ENCODE measurements at regions not wholly inside any gene's neighbourhood (a gene's known extent, or its start where the extent isn't known, plus 50 kb on each side); places are given as distances from the start of the nearest gene placed in this dataset.

DNA sequence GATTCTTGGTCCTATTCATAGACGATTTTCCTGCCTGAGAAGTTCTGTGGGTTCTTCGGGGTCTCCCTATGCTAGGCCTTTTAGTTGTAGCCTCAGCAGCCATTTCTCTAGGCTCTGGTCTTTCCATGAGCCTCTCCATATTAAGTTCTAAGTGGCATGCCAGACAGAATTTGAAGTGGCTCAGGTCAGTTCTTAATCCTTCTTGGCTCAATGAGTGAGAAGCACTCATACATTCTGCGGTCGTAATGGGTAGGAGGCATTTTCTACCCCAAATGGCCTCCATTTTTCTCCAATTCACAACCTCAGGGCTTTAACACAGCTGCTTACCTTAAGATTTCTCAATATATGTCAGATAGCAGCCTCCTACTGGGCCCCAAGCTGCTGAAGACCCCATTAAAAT is 405.3 kb upstream of the GALNT5 start:
- no peaks in the 10 kb centered on the region for H3K9me3 ChIP-seq (ENCODE audit: control insufficient read depth in 2 of 2, low read length in 2 of 2)
- no peak overlapping the region for H3K4me3 ChIP-seq (ENCODE audit: low read depth, low read length)
- DNase-seq, result no peak
- no peak for ATAC-seq (ENCODE audit: low read depth in 2 of 2)
- no peaks in the 10 kb centered on the region for H3K27me3 ChIP-seq (ENCODE audit: control insufficient read depth, insufficient read depth, low read length)
- Mint-ChIP-seq H3K9me3 (peaks cover 0 to 2% (median 0%) of the 10 kb centered on the region in 7 donors), H3K4me1 (no peaks in the 10 kb centered on the region), H3K27me3 (no peaks in the 10 kb centered on the region), H3K27ac (no peak overlapping the region), H3K4me3 (no peak overlapping the region), H3K36me3 (no peaks in the 10 kb centered on the region)
- no peaks in the 10 kb centered on the region for H3K36me3 ChIP-seq (ENCODE audit: control insufficient read depth, insufficient read depth, low read length)
- no peaks in the 10 kb centered on the region for H3K4me1 ChIP-seq (ENCODE audit: control insufficient read depth, insufficient read depth, low read length, poor library complexity, severe bottlenecking)
- no peak overlapping the region for H3K27ac ChIP-seq (ENCODE audit: insufficient read depth, low read length, poor library complexity, severe bottlenecking)

DNA sequence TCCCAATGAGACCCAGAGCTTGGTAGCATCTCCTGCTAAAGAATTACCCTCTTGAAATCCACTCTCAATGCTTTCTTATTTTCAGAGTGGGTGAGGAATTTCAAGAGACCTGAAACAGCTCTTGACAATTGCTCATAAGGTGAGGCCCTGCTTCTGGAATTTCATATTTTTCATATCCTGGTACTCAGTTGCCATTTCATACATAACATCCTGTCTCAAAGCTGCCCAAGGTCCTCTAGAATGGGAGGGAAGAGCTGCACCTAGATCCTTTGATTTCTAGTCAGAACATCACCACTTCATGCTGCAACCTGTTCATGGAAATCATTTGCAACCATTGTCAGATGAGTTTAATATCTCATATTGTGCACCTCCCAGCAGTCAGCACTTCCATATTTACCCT is 404.8 kb upstream of the GALNT5 start:
- Mint-ChIP-seq H3K4me3 (no peak overlapping the region), H3K36me3 (no peaks in the 10 kb centered on the region), H3K4me1 (no peaks in the 10 kb centered on the region), H3K27me3 (no peaks in the 10 kb centered on the region), H3K27ac (no peak overlapping the region), H3K9me3 (peaks cover 0 to 2% (median 0%) of the 10 kb centered on the region in 7 donors)
- no peak overlapping the region for H3K27ac ChIP-seq (ENCODE audit: insufficient read depth, low read length, poor library complexity, severe bottlenecking)
- no peak overlapping the region for H3K4me3 ChIP-seq (ENCODE audit: low read depth, low read length)
- no peaks in the 10 kb centered on the region for H3K36me3 ChIP-seq (ENCODE audit: control insufficient read depth, insufficient read depth, low read length)
- no peaks in the 10 kb centered on the region for H3K4me1 ChIP-seq (ENCODE audit: control insufficient read depth, insufficient read depth, low read length, poor library complexity, severe bottlenecking)
- no peaks in the 10 kb centered on the region for H3K9me3 ChIP-seq (ENCODE audit: control insufficient read depth in 2 of 2, low read length in 2 of 2)
- DNase-seq (no peak), ATAC-seq (ENCODE audit: low read depth in 2 of 2) (no peak)
- H3K27me3 ChIP-seq (ENCODE audit: control insufficient read depth, insufficient read depth, low read length), result no peaks in the 10 kb centered on the region

DNA sequence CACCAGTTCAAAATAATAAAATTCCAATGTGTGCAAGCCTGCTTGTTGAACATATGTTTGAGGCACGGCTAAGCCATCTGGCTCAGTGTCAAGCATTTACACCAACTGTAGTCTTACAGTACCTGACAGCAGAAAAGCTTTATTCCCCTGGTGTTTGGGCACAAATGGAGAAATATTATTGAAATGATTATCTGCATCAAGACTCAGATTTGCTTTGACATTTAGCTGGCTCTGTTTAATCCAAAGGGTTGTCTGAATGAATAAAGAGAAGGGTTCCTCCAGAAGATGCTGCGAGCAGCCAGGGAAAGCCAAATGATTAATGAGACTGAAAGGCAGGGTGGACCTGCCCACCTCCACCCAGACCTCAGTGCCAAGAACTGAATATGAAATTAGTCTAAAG is 393.2 kb upstream of the GALNT5 start:
- Mint-ChIP-seq H3K36me3 (no peaks in the 10 kb centered on the region), H3K4me3 (no peak overlapping the region), H3K27me3 (peaks cover 18% of the 10 kb centered on the region), H3K27ac (no peak overlapping the region), H3K4me1 (no peaks in the 10 kb centered on the region), H3K9me3 (peaks cover 0 to 2% (median 0%) of the 10 kb centered on the region in 7 donors)
- Histone ChIP-seq H3K9me3 (ENCODE audit: control insufficient read depth in 2 of 2, low read length in 2 of 2) (no peaks in the 10 kb centered on the region), H3K36me3 (ENCODE audit: control insufficient read depth, insufficient read depth, low read length) (no peaks in the 10 kb centered on the region), H3K4me3 (ENCODE audit: low read depth, low read length) (no peak overlapping the region), H3K27me3 (ENCODE audit: control insufficient read depth, insufficient read depth, low read length) (peaks cover 5% of the 10 kb centered on the region), H3K27ac (ENCODE audit: insufficient read depth, low read length, poor library complexity, severe bottlenecking) (no peak overlapping the region), H3K4me1 (ENCODE audit: control insufficient read depth, insufficient read depth, low read length, poor library complexity, severe bottlenecking) (no peaks in the 10 kb centered on the region)
- no peak for DNase-seq
- no peak for ATAC-seq (ENCODE audit: low read depth in 2 of 2)

DNA sequence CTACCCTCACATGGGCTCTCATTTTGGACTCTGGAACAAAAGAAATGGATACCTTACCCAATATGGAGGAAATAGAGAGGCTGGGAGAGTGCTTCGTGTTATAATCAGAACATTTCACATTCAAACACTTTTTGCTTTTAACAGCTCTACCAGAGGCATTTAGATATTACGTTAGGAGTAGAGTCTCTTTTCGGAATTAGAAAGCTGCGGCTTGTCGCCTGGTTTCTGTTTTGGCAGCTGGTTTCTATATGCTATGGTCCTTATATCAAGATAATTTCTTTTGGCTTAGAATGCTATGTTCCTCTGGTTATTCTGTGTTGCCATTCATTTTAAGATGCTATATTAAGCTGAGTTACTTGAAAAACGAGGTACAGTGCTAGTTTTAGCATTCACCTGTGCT is 392.8 kb upstream of the GALNT5 start:
- Mint-ChIP-seq H3K36me3 (no peaks in the 10 kb centered on the region), H3K4me1 (no peaks in the 10 kb centered on the region), H3K27me3 (peaks cover 18% of the 10 kb centered on the region), H3K4me3 (no peak overlapping the region), H3K9me3 (peaks cover 0 to 2% (median 0%) of the 10 kb centered on the region in 7 donors), H3K27ac (no peak overlapping the region)
- H3K27me3 ChIP-seq (ENCODE audit: control insufficient read depth, insufficient read depth, low read length), result peaks cover 5% of the 10 kb centered on the region
- DNase-seq (no peak), ATAC-seq (ENCODE audit: low read depth in 2 of 2) (no peak)
- H3K4me3 ChIP-seq (ENCODE audit: low read depth, low read length), result no peak overlapping the region
- H3K36me3 ChIP-seq (ENCODE audit: control insufficient read depth, insufficient read depth, low read length), result no peaks in the 10 kb centered on the region
- no peaks in the 10 kb centered on the region for H3K9me3 ChIP-seq (ENCODE audit: control insufficient read depth in 2 of 2, low read length in 2 of 2)
- no peaks in the 10 kb centered on the region for H3K4me1 ChIP-seq (ENCODE audit: control insufficient read depth, insufficient read depth, low read length, poor library complexity, severe bottlenecking)
- no peak overlapping the region for H3K27ac ChIP-seq (ENCODE audit: insufficient read depth, low read length, poor library complexity, severe bottlenecking)

DNA sequence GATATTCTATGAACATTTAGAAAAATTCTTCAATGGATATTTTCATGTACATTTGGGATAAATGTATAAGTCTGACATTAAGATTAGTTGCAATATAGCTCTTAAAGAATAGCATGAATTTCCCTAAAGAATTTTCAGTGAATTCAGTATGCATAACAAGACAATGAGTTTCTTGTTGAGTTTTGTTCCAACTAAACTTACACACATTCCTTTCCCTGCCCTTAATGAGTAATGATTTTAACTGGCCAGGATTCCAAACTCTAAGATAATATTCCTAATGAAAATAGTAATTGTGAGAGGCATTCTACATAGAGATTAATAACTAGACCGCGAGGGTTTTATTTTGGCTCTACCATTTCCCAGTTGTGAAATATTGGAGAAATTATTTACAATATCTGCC is 390.3 kb upstream of the GALNT5 start:
- Mint-ChIP-seq H3K4me3 (no peak overlapping the region), H3K27ac (no peak overlapping the region), H3K36me3 (no peaks in the 10 kb centered on the region), H3K9me3 (peaks cover 0 to 2% (median 0%) of the 10 kb centered on the region in 7 donors), H3K4me1 (no peaks in the 10 kb centered on the region), H3K27me3 (peaks cover 18% of the 10 kb centered on the region)
- H3K27me3 ChIP-seq (ENCODE audit: control insufficient read depth, insufficient read depth, low read length), result peaks cover 3% of the 10 kb centered on the region
- no peaks in the 10 kb centered on the region for H3K9me3 ChIP-seq (ENCODE audit: control insufficient read depth in 2 of 2, low read length in 2 of 2)
- DNase-seq (no peak), ATAC-seq (ENCODE audit: low read depth in 2 of 2) (no peak)
- no peak overlapping the region for H3K27ac ChIP-seq (ENCODE audit: insufficient read depth, low read length, poor library complexity, severe bottlenecking)
- H3K4me3 ChIP-seq (ENCODE audit: low read depth, low read length), result no peak overlapping the region
- no peaks in the 10 kb centered on the region for H3K4me1 ChIP-seq (ENCODE audit: control insufficient read depth, insufficient read depth, low read length, poor library complexity, severe bottlenecking)
- H3K36me3 ChIP-seq (ENCODE audit: control insufficient read depth, insufficient read depth, low read length), result no peaks in the 10 kb centered on the region

DNA sequence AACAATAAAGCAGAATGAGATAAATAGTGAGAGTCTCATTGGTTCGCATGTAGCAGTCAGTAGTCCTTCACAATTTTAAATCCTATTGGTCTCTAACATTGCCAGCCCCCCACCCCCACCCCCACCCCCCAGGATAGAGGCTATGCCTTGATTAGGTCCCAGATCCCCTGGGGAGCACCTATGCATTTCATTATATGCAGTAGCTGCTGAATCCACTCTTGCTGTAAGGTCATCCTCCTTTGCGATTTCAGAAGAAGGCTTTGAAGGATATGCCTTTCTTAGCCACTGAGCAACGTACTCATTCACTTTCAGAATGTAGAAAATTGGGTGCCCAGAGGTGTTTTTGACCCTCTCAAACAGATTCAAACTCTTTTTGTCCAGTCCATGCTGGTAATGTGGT is 382.8 kb upstream of the GALNT5 start:
- H3K27ac ChIP-seq (ENCODE audit: insufficient read depth, low read length, poor library complexity, severe bottlenecking), result no peak overlapping the region
- no peaks in the 10 kb centered on the region for H3K9me3 ChIP-seq (ENCODE audit: control insufficient read depth in 2 of 2, low read length in 2 of 2)
- DNase-seq, result no peak
- H3K4me1 ChIP-seq (ENCODE audit: control insufficient read depth, insufficient read depth, low read length, poor library complexity, severe bottlenecking), result no peaks in the 10 kb centered on the region
- Mint-ChIP-seq H3K9me3 (peaks cover 0 to 1% (median 0%) of the 10 kb centered on the region in 7 donors), H3K4me3 (no peak overlapping the region), H3K36me3 (no peaks in the 10 kb centered on the region), H3K4me1 (no peaks in the 10 kb centered on the region), H3K27me3 (peaks cover 4% of the 10 kb centered on the region), H3K27ac (no peak overlapping the region)
- ATAC-seq (ENCODE audit: low read depth in 2 of 2), result no peak
- H3K4me3 ChIP-seq (ENCODE audit: low read depth, low read length), result no peak overlapping the region
- H3K27me3 ChIP-seq (ENCODE audit: control insufficient read depth, insufficient read depth, low read length), result no peaks in the 10 kb centered on the region
- no peaks in the 10 kb centered on the region for H3K36me3 ChIP-seq (ENCODE audit: control insufficient read depth, insufficient read depth, low read length)

DNA sequence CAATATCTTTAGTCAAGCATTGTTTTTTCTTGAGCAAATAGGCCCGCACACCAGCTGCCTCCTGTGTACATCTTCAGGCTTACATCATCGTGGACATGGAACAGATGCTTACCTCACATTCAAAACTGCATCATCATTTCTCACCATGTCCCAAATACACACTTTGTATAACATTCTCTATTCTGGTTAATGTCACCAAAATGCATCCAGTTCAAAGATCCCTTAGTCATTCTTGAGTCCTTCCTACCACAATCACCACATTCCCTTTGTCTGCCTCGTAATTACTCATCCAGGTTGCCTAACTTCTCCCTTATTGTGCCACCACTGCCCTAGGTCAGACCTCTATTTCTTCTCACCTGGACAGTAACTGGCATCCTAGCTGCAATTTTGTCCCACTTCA is 373.7 kb upstream of the GALNT5 start:
- H3K36me3 Mint-ChIP-seq, result no peaks in the 10 kb centered on the region
- H3K4me1 ChIP-seq (ENCODE audit: control insufficient read depth, insufficient read depth, low read length, poor library complexity, severe bottlenecking), result no peaks in the 10 kb centered on the region
- H3K4me1 Mint-ChIP-seq, result no peaks in the 10 kb centered on the region
- peaks cover 5% of the 10 kb centered on the region for H3K27me3 Mint-ChIP-seq
- H3K27ac ChIP-seq (ENCODE audit: insufficient read depth, low read length, poor library complexity, severe bottlenecking), result no peak overlapping the region
- H3K9me3 Mint-ChIP-seq, result peaks cover 0 to 6% (median 0%) of the 10 kb centered on the region in 7 donors
- peaks cover 1% of the 10 kb centered on the region for H3K27me3 ChIP-seq (ENCODE audit: control insufficient read depth, insufficient read depth, low read length)
- H3K27ac Mint-ChIP-seq, result no peak overlapping the region
- H3K4me3 Mint-ChIP-seq, result no peak overlapping the region
- no peak for DNase-seq
- no peak for ATAC-seq (ENCODE audit: low read depth in 2 of 2)
- no peak overlapping the region for H3K4me3 ChIP-seq (ENCODE audit: low read depth, low read length)
- H3K9me3 ChIP-seq (ENCODE audit: control insufficient read depth in 2 of 2, low read length in 2 of 2), result no peaks in the 10 kb centered on the region
- H3K36me3 ChIP-seq (ENCODE audit: control insufficient read depth, insufficient read depth, low read length), result no peaks in the 10 kb centered on the region

DNA sequence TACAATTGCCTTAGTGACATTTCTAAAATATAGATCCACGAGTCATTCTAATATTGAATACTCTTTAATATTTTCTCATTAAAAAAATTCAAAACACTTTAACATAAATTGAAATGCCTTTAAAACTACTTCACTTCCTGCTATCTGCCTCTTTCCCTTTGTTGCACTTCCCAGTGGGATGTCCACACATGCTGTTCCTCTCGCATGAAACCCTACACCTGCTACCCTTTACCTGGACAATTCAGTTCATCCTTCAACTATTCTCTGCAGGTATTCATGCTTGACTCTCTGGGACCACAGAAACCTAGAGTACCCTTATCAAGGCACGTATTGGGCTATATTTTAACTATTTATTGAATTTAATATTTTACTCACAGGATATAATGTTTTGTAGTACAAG is 373.3 kb upstream of the GALNT5 start:
- no peak for ATAC-seq (ENCODE audit: low read depth in 2 of 2)

More for the DNA sequence above, 373.3 kb upstream of the GALNT5 start:
- Histone ChIP-seq H3K36me3 (ENCODE audit: control insufficient read depth, insufficient read depth, low read length) (no peaks in the 10 kb centered on the region), H3K9me3 (ENCODE audit: control insufficient read depth in 2 of 2, low read length in 2 of 2) (no peaks in the 10 kb centered on the region), H3K4me3 (ENCODE audit: low read depth, low read length) (no peak overlapping the region), H3K4me1 (ENCODE audit: control insufficient read depth, insufficient read depth, low read length, poor library complexity, severe bottlenecking) (no peaks in the 10 kb centered on the region), H3K27me3 (ENCODE audit: control insufficient read depth, insufficient read depth, low read length) (peaks cover 1% of the 10 kb centered on the region), H3K27ac (ENCODE audit: insufficient read depth, low read length, poor library complexity, severe bottlenecking) (no peak overlapping the region)
- Mint-ChIP-seq H3K4me1 (no peaks in the 10 kb centered on the region), H3K36me3 (no peaks in the 10 kb centered on the region), H3K27ac (no peak overlapping the region), H3K4me3 (no peak overlapping the region), H3K9me3 (peaks cover 0 to 6% (median 0%) of the 10 kb centered on the region in 7 donors), H3K27me3 (peaks cover 5% of the 10 kb centered on the region)
- no peak for DNase-seq

Data from CD4-positive, CD25-positive, alpha-beta regulatory T cell (primary cell).